Sigmoid colon (tissue), 3 donors: ENCODE measurements at regions not wholly inside any gene's neighbourhood (a gene's known extent, or its start where the extent isn't known, plus 50 kb on each side); places are given as distances from the start of the nearest gene placed in this dataset.

Experiments
- CTCF ChIP-seq, 4 experiments: fragments of 450-650 bp in 3 of 4; fragments of 200-600 bp in 1 of 4; IDR thresholded peaks; one replicate each; pipeline ENCODE4 v1.5.1; 2016 to 2019; ENCODE audit warnings: antibody characterized with exemption in 4 of 4, mild to moderate bottlenecking in 3 of 4, moderate library complexity in 2 of 4
- POLR2A ChIP-seq, 2 donors: fragments of 450-650 bp; IDR thresholded peaks; one replicate each; pipeline ENCODE4 v1.6.1; 2016; ENCODE audit warnings: antibody characterized with exemption in 2 of 2, mild to moderate bottlenecking in 2 of 2, moderate library complexity in 2 of 2

GRCh38 chr10:131650771-131651673, 249.8 kb upstream of the PPP2R2D start:
- TF ChIP-seq CTCF (IDR thresholded peaks at IDR 0.05) (no peak), POLR2A (IDR thresholded peaks at IDR 0.05) (no peak)
